MM.1S (cell line): ENCODE measurements at regions not wholly inside any gene's neighbourhood (a gene's known extent, or its start where the extent isn't known, plus 50 kb on each side); places are given as distances from the start of the nearest gene placed in this dataset.

Source experiments
- DNase-seq: peaks from one replicate; pipeline ENCODE4 v3.0.0-alpha.2; 2015
- H2AFZ ChIP-seq: fragments of 300-600 bp; sonication (generic); 2 replicates; pipeline ENCODE4 v1.6.0; 2016; ENCODE audit warnings: antibody characterized with exemption, low read length
- H3F3A ChIP-seq: fragments of 300-600 bp; sonication (generic); 2 replicates; pipeline ENCODE4 v1.6.1; 2016; ENCODE audit warnings: mild to moderate bottlenecking, antibody characterized with exemption, low read length, moderate library complexity, mixed read lengths; ENCODE audit not compliant: insufficient read depth
- H3K27ac ChIP-seq: fragments of 300-600 bp; sonication (generic); 2 replicates; pipeline ENCODE4 v1.5.1; 2016; ENCODE audit warnings: mild to moderate bottlenecking, low read length
- H3K27me3 ChIP-seq: fragments of 300-600 bp; sonication (generic); replicated peaks from 2 replicates; pipeline ENCODE4 v1.6.0; 2016; ENCODE audit warnings: low read length; ENCODE audit not compliant: insufficient read depth
- H3K36me3 ChIP-seq: fragments of 300-600 bp; sonication (generic); replicated peaks from 2 replicates; pipeline ENCODE4 v1.6.1; 2016; ENCODE audit warnings: mild to moderate bottlenecking, low read length, mixed read lengths; ENCODE audit not compliant: insufficient read depth
- H3K4me1 ChIP-seq: fragments of 300-600 bp; sonication (generic); 2 replicates; pipeline ENCODE4 v1.6.1; 2016; ENCODE audit warnings: low read length, mixed read lengths
- H3K4me2 ChIP-seq: fragments of 300-600 bp; sonication (generic); 2 replicates; pipeline ENCODE4 v1.6.0; 2016; ENCODE audit warnings: low read depth, low read length
- H3K4me3 ChIP-seq: fragments of 300-600 bp; sonication (generic); 2 replicates; pipeline ENCODE4 v1.5.1; 2016; ENCODE audit warnings: low read length, mixed read lengths
- H3K79me2 ChIP-seq: fragments of 300-600 bp; sonication (generic); 2 replicates; pipeline ENCODE4 v1.6.1; 2016; ENCODE audit warnings: mixed run types, low read length, mixed read lengths
- H3K9ac ChIP-seq: fragments of 300-600 bp; sonication (generic); 2 replicates; pipeline ENCODE4 v1.6.1; 2016; ENCODE audit warnings: low read length, mixed read lengths
- H3K9me2 ChIP-seq: fragments of 300-600 bp; sonication (generic); replicated peaks from 2 replicates; pipeline ENCODE4 v1.6.1; 2016; ENCODE audit warnings: mild to moderate bottlenecking, low read length, mixed read lengths; ENCODE audit not compliant: insufficient read depth
- H3K9me3 ChIP-seq: fragments of 300-600 bp; sonication (generic); replicated peaks from 2 replicates; pipeline ENCODE4 v1.6.1; 2016; ENCODE audit warnings: mild to moderate bottlenecking, low read length, mixed read lengths; ENCODE audit not compliant: insufficient read depth
- H4K20me1 ChIP-seq: fragments of 300-600 bp; sonication (generic); 2 replicates; pipeline ENCODE4 v1.6.1; 2016; ENCODE audit warnings: mild to moderate bottlenecking, low read length, moderate library complexity, mixed read lengths; ENCODE audit not compliant: insufficient read depth
- CTCF ChIP-seq: fragments of 300-600 bp; sonication (generic); IDR thresholded peaks from 2 replicates; pipeline ENCODE4 v1.5.1; 2016; ENCODE audit warnings: antibody characterized with exemption, low read length, mixed read lengths
- EZH2 ChIP-seq: fragments of 300-600 bp; sonication (generic); optimal IDR thresholded peaks from 2 replicates; pipeline ENCODE3; 2017; ENCODE audit warnings: low read depth, mild to moderate bottlenecking, antibody characterized with exemption, low read length, mixed read lengths
- EZH2phosphoT487 ChIP-seq: fragments of 300-600 bp; sonication (generic); IDR thresholded peaks from 2 replicates; pipeline ENCODE4 v1.6.1; 2018; ENCODE audit warnings: antibody characterized with exemption, low read length

GRCh38 chr9:126111556-126111955, 215.1 kb upstream of the MVB12B start:
- no peak overlapping the region for H2AFZ ChIP-seq
- H3K27ac ChIP-seq, result no peak overlapping the region
- no peak for TF ChIP-seq CTCF
- TF ChIP-seq EZH2, result no peak
- TF ChIP-seq EZH2phosphoT487, result no peak
- no peak for DNase-seq
- no peak overlapping the region for H3K9ac ChIP-seq
- peaks cover 51% of the 10 kb centered on the region for H3K27me3 ChIP-seq
- H3K4me2 ChIP-seq, result no peak overlapping the region
- H3K4me1 ChIP-seq, result no peaks in the 10 kb centered on the region
- no peaks in the 10 kb centered on the region for H3F3A ChIP-seq
- H3K36me3 ChIP-seq, result no peaks in the 10 kb centered on the region
- no peaks in the 10 kb centered on the region for H3K79me2 ChIP-seq
- no peaks in the 10 kb centered on the region for H4K20me1 ChIP-seq
- no peaks in the 10 kb centered on the region for H3K9me3 ChIP-seq
- H3K4me3 ChIP-seq, result no peak overlapping the region
- H3K9me2 ChIP-seq, result no peaks in the 10 kb centered on the region

DNA sequence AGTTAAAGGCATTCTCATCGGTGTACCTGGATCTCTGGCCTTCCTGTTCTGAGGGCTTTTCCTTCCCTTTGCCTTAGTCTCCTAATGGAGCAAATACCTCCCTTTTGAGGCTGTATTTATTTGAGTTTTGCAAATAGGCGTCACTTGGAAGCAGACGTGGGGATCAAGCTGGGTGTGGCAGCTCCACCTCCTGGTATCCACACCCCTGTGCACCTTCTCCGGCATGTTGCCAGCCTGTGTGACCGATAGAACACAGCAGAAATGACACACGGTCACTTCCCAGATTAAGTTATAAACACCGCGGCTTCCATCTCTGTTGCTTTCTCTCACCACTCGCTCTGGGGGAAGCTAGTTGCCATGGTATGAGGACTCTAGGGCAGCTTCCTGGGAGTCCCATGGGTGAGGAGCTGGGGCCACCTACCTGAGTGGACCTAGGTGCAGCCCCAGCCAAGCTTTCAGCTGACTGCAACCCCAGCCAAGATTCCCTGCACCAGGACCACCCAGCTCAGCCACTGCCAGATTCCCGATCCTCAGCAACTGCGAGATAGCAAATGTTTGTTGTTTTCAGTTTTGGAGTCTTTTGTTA, 214.4 kb upstream of the MVB12B start:
- Histone ChIP-seq H3K36me3 (no peaks in the 10 kb centered on the region), H4K20me1 (no peaks in the 10 kb centered on the region), H3K4me3 (no peak overlapping the region), H3K27me3 (peaks cover 54% of the 10 kb centered on the region), H2AFZ (no peak overlapping the region), H3K4me1 (no peaks in the 10 kb centered on the region), H3K9ac (no peak overlapping the region), H3K27ac (no peak overlapping the region), H3K9me3 (no peaks in the 10 kb centered on the region), H3F3A (no peaks in the 10 kb centered on the region), H3K4me2 (no peak overlapping the region), H3K9me2 (no peaks in the 10 kb centered on the region), H3K79me2 (no peaks in the 10 kb centered on the region)
- DNase-seq, result no peak
- TF ChIP-seq EZH2, result no peak
- no peak for TF ChIP-seq CTCF
- no peak for TF ChIP-seq EZH2phosphoT487

DNA sequence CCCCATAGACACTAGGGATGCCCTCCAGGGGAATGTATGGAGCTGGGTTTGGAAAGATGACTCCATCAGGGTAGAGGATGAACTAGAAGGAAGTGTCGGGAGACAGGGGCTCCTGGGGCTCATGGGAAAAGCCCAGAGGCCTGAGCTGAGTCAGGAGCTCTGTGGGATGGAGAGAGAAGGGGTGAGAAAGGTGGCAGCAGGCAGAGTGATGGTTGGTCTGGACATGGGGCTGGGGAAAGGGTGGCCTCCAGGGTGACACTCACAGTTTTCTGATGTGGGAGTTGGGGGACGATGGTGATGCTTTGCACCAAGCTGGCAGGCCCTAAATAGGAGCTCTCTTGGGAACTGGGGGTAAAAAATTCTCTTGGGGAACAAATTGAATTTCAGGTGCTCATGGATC, 213.5 kb upstream of the MVB12B start:
- Histone ChIP-seq H3K4me3 (no peak overlapping the region), H3K4me1 (no peaks in the 10 kb centered on the region), H3K4me2 (no peak overlapping the region), H3K9me2 (no peaks in the 10 kb centered on the region), H2AFZ (no peak overlapping the region), H3F3A (no peaks in the 10 kb centered on the region), H3K36me3 (no peaks in the 10 kb centered on the region), H3K79me2 (no peaks in the 10 kb centered on the region), H3K27ac (no peak overlapping the region), H4K20me1 (no peaks in the 10 kb centered on the region), H3K27me3 (peaks cover 47% of the 10 kb centered on the region), H3K9ac (no peak overlapping the region), H3K9me3 (no peaks in the 10 kb centered on the region)
- DNase-seq, result no peak
- no peak for TF ChIP-seq EZH2phosphoT487
- no peak for TF ChIP-seq EZH2
- no peak for TF ChIP-seq CTCF
